Testis (tissue), 2 donors: ENCODE measurements at regions not wholly inside any gene's neighbourhood (a gene's known extent, or its start where the extent isn't known, plus 50 kb on each side); places are given as distances from the start of the nearest gene placed in this dataset.

ENCODE experiments used
- POLR2A ChIP-seq: fragments of 450-650 bp; IDR thresholded peaks from one replicate; pipeline ENCODE4 v1.6.1; 2017; ENCODE audit warnings: antibody characterized with exemption, mild to moderate bottlenecking, moderate library complexity
- TF ChIP-seq, protein P1 (sequence below), 3 experiments: fragments of 450-650 bp in 2 of 3; fragments of 200-600 bp in 1 of 3; sonication (generic) in 1 of 3; IDR thresholded peaks; one replicate each; pipeline ENCODE4 v1.5.1; 2016 to 2019; ENCODE audit warnings: antibody characterized with exemption in 3 of 3, mild to moderate bottlenecking in 2 of 3, moderate library complexity in 1 of 3

DNA sequence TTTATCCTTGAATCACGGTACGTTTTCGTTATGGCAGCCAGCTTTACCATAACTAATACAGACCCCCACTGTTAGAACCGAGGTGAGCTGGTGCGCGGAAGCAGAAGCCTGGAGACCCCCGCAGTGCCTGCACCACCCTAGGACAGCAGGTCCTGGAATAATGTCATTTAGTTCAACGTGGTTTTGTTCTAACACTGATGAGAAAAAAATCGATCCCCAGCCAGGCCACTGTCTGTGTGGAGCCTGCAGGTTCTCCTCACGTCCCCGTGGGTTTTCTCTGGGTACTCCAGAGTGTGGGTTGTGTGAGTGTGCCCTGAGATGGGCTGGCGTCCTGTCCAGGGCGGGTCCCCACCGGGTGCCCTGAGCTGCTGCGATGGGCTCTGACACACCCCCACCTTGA is 69.9 kb upstream of the ST3GAL5 start:
- TF ChIP-seq, protein P1, sequence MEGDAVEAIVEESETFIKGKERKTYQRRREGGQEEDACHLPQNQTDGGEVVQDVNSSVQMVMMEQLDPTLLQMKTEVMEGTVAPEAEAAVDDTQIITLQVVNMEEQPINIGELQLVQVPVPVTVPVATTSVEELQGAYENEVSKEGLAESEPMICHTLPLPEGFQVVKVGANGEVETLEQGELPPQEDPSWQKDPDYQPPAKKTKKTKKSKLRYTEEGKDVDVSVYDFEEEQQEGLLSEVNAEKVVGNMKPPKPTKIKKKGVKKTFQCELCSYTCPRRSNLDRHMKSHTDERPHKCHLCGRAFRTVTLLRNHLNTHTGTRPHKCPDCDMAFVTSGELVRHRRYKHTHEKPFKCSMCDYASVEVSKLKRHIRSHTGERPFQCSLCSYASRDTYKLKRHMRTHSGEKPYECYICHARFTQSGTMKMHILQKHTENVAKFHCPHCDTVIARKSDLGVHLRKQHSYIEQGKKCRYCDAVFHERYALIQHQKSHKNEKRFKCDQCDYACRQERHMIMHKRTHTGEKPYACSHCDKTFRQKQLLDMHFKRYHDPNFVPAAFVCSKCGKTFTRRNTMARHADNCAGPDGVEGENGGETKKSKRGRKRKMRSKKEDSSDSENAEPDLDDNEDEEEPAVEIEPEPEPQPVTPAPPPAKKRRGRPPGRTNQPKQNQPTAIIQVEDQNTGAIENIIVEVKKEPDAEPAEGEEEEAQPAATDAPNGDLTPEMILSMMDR (IDR thresholded peaks at IDR 0.05) = no peak
- TF ChIP-seq POLR2A = no peak
